ENCODE measurements at regions not wholly inside any gene's neighbourhood (a gene's known extent, or its start where the extent isn't known, plus 50 kb on each side); places are given as distances from the start of the nearest gene placed in this dataset.
"Not testable (repeated sequence)": the region's sequence is repeated elsewhere in the genome, so short reads cannot be mapped to it uniquely, and the experiment has no call there.

DNA sequence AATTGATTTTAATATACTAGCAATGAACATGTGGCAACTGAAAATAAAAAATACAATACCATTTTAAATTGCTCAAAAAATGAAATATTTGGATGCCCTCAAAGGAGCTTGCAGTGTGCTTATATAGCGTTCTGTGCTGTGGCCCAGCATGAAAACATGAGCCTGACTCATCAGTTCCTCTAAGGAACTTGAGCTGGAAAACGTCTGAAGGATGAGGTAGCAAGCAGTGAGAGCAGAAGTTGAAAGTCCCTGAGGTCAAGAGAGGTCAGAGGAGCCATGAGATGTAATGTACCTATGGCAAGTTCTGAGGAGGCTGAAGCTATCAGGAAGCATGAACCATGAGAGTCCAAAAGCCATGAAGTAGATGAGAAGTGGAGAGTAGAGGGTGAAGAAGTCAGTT lies 59.7 kb downstream of the HMGB3 start:
- in situ Hi-C loops (cut with HindIII; ENCODE audit: low pct_unique_long_range_greater_than_20kb, low sequenced_read_pairs): no loop called here
- DNase-seq (ENCODE audit: low read depth): no peak

DNA sequence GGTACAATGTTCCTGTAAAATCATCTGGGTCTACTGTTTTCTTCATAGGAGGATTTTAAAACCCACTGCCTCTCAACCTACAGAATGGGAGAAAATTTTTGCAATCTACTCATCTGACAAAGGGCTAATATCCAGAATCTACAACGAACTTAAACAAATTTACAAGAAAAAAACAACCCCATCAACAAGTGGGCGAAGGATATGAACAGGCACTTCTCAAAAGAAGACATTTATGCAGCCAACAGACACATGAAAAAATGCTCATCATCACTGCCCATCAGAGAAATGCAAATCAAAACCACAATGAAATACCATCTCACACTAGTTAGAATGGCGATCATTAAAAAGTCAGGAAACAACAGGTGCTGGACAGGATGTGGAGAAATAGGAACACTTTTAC lies 83.2 kb downstream of the HMGB3 start:
- DNase-seq (ENCODE audit: low read depth); in situ Hi-C loops (cut with HindIII; ENCODE audit: low pct_unique_long_range_greater_than_20kb, low sequenced_read_pairs): not testable (repeated sequence)

DNA sequence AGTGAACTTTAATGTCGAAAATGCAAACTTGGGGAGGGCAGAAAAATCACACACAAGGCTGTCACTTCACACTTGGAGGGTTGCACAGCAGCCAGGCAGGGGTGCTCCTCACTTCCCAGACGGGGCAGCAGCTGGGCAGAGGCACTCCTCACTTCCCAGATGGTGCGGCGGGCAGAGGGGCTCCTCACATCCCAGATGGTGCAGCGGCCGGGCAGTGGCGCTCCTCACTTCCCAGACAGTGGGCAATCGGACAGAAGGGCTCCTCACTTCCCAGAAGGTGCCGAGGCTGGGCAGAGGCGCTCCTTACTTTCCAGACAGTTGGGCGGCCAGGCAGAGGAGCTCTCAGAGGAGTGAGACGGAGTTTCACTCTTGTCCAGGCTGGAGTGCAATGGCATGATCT lies 90.6 kb downstream of the HMGB3 start:
- in situ Hi-C loops (cut with HindIII; ENCODE audit: low pct_unique_long_range_greater_than_20kb, low sequenced_read_pairs): no loop called here
- DNase-seq (ENCODE audit: low read depth): no peak

DNA sequence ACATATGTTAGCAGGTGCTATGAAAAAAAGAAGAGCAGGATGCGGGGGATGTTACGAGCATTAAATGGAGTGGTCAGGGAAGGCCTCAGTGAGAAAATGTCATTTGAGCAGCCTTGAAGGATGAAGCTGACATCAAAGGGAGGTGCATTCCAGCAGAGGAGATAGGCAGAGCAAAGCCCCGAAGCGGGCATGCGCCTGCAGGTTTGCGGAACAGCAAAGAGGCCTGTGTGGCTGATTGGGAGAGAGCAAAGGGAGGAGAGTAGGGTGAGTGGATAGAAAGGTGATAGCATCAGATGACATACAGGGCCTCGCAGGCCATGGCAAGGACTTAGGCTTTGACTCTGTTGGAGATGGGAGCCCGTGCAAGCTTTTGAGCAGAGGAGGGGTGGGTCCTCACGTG lies 95.4 kb upstream of the GPR50 start:
- in situ Hi-C loops (cut with HindIII; ENCODE audit: low pct_unique_long_range_greater_than_20kb, low sequenced_read_pairs): no loop called here
- DNase-seq (ENCODE audit: low read depth): no peak

DNA sequence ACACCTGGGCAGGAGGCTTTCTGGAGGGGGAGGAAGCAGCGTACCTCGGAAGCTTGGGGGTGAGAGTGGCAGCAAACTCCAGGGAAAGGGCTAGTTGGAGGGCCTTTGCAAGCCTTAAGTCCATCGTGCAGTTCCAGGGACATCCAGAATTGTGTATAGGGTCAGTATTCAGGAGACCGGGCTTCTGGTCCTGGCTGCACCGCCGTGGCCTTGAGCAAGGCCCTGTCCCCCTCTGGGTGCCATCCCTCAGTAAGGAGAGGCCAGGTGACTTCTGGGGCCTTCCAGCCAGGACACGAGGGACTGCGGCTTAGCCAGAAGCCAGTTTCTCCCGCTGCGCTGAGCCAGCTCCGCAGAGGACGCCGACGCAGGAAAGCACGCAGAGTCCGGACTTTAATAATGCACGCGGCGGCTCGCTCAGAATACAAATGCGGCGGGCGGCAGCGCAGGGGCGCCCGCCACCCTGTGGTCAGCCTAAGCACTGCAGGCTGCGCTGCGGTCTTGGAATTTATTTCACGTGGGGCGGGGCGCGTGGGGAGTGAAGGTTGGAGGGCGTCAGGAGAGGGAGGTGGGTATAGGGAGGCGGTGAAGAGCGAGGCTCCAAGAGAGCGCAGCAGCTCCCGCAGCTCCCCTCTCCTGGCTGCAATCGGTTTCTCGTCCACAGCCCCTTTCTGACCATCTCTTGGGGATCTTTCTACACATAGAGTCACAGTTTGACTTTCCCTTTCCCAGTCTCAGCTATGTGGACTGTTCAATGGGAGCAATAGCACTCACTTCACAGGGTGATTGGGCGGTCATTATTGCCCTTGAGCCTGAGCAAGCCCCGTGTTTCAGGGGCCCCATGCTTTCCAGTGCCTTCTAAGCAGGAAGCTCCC lies 94.1 kb upstream of the GPR50 start:
- in situ Hi-C loops (cut with HindIII; ENCODE audit: low pct_unique_long_range_greater_than_20kb, low sequenced_read_pairs): no loop called here
- peak; percentile 39 for DNase-seq (ENCODE audit: low read depth)

DNA sequence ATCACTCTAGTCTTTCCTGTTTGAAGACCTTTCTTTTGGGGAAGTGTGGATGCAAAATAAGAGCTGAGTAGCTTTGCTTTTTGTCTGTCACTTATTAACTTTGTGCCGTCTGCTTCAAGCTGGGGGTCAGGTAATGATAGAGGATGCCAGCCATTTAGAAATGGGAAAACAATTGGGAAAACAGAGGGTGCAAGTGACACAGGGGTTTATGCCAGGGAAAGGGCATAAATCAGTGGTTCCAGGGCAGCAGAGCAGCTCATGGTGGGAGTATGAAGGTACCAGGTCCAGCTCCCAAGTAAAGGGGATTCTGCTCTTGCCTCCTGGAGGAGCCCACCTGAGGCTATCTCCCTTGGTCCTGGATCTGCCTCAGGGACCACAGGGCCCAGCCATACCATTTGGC lies 91.9 kb upstream of the GPR50 start:
- DNase-seq (ENCODE audit: low read depth): no peak
- in situ Hi-C loops (cut with HindIII; ENCODE audit: low pct_unique_long_range_greater_than_20kb, low sequenced_read_pairs): no loop called here

DNA sequence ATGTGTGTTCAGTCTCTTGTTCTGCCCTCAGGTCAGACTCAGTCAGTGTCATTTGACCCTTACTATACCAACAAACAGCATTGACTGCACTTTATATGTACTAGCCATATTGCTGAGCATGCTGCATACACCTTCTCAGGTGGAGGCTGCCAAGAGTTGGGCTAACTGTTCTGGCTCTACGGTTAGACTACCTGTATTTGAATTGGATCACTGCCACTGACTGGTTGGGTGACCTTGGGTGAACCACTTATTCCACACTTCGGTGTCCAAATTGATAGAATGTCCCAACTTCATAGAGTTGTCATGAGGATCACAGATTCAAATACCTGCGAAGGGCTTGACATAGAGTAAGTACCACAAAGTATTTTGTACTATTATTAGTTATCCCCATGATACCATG lies 91.2 kb upstream of the GPR50 start:
- in situ Hi-C loops (cut with HindIII; ENCODE audit: low pct_unique_long_range_greater_than_20kb, low sequenced_read_pairs): no loop called here
- no peak for DNase-seq (ENCODE audit: low read depth)

DNA sequence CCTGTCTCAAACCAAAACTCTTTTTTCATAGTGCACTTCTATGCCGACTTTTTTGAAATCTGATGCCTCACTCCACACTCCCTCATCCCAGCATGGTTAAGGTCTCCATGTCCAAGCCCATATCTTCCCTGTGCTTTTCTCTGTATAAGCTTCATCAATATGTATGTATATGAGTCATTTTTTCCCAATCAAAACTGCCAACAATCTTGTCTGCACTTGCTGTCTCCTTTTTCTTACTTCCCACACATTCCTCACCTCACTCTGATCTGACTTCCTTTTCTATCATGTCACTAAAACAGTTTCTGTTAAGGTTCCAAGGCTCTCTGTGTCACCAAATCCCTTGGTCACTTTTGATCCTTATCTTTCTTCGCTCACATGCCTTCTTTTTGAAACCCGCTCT lies 88.2 kb upstream of the GPR50 start:
- DNase-seq (ENCODE audit: low read depth): no peak
- in situ Hi-C loops (cut with HindIII; ENCODE audit: low pct_unique_long_range_greater_than_20kb, low sequenced_read_pairs): no loop called here

DNA sequence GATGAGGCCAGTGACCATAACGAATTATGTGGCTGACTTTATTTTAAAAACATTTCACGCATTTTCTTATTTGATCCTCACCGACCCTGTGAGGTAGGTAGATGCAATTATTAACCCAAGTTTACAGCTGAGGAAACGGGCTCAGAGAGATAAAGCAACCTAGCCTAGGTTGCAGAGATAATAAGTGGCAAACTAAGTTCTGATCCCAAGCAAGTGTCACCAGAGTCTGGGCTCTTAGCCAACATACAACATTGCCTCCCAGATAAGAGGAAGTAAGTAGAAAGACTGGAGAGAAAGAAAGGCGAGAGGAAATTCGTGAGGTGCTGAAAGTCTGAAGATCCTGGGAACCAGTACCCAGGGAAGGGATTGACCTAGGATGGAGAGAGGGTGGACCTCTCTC lies 77.4 kb upstream of the GPR50 start:
- in situ Hi-C loops (cut with HindIII; ENCODE audit: low pct_unique_long_range_greater_than_20kb, low sequenced_read_pairs): no loop called here
- DNase-seq (ENCODE audit: low read depth): no peak

DNA sequence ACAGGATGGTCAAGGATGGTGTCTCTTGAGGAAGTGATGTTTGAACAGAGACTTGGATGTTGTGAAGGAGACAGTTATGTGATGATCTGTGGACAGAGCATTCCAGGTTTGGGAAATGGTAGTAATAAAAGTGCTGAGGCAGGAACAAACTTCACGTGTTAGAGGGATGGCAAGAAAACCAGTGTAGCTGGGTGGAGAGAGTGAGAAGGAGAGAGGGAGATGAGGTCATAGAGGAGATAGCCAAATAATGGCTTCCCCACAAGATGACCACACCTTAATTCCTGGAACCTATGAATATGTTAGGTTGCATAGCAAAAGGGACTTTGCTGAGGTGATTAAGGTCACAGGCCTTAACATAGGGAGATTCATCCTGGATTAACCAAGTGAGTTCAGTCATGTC lies 75.6 kb upstream of the GPR50 start:
- in situ Hi-C loops (cut with HindIII; ENCODE audit: low pct_unique_long_range_greater_than_20kb, low sequenced_read_pairs): no loop called here
- DNase-seq (ENCODE audit: low read depth): no peak

DNA sequence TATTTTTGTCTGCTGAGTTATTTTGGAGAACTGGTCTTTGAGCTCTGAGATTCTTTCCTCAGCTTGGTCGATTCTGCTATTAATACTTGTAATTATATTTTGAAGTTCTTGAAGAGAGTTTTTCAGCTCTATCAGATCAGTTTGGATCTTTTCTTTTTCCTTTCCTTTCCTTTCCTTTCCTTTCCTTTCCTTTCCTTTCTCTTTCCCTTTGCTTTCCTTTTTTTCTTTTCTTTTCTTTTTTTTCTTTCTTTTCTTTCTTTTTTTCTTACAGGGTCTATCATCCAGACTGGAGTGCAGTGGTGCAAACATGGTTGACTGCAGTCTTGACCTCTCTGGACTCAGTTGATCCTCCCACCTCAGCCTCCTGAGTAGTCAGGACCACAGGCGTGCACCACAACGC lies 63.2 kb upstream of the GPR50 start:
- DNase-seq (ENCODE audit: low read depth); in situ Hi-C loops (cut with HindIII; ENCODE audit: low pct_unique_long_range_greater_than_20kb, low sequenced_read_pairs): not testable (repeated sequence)
